WTC11 (cell line): ENCODE measurements at regions not wholly inside any gene's neighbourhood (a gene's known extent, or its start where the extent isn't known, plus 50 kb on each side); places are given as distances from the start of the nearest gene placed in this dataset.
A peak's percentile ranks its signal among the peaks of the same experiment; 100 is the strongest.

Experiments
- ATAC-seq: fragments of 200-7000 bp; cut with Tn5 transposase; 2 replicates; pipeline ENCODE4 v1.10.0; 2021; ENCODE audit warnings: mild to moderate bottlenecking, moderate library complexity
- CTCF ChIA-PET: fragments of 300-600 bp; sonication (Branson Sonifier 250); formaldehyde crosslinking; loops from one replicate; lab custom pipeline; 2021; ENCODE audit warnings: antibody characterized with exemption; lab: Charles Lee
- POLR2A ChIA-PET: fragments of 350-600 bp; sonication (Branson Sonifier 250); formaldehyde crosslinking; loops from one replicate; lab custom pipeline; 2021; ENCODE audit warnings: antibody characterized with exemption; lab: Charles Lee
- DNase-seq: peaks from one replicate; pipeline ENCODE4 v3.0.0; 2021; ENCODE audit warnings: low spot score
- H3K27ac Mint-ChIP-seq: 2 replicates; pipeline ENCODE4 v1.8.0; 2021; ENCODE audit warnings: mixed read lengths
- H3K27me3 Mint-ChIP-seq: 2 replicates; pipeline ENCODE4 v1.8.0; 2021; ENCODE audit warnings: low read depth, mild to moderate bottlenecking, moderate library complexity, mixed read lengths
- H3K36me3 Mint-ChIP-seq: 2 replicates; pipeline ENCODE4 v1.8.0; 2021; ENCODE audit warnings: mixed read lengths
- H3K4me1 Mint-ChIP-seq: 2 replicates; pipeline ENCODE4 v1.8.0; 2022; ENCODE audit warnings: mixed read lengths
- H3K4me3 Mint-ChIP-seq: 2 replicates; pipeline ENCODE4 v1.8.0; 2021; ENCODE audit warnings: mild to moderate bottlenecking, moderate library complexity, mixed read lengths
- H3K9me3 Mint-ChIP-seq: 2 replicates; pipeline ENCODE4 v1.8.0; 2021; ENCODE audit warnings: mixed read lengths
- CREM ChIP-seq: sonication (generic); formaldehyde crosslinking; IDR thresholded peaks from 2 replicates; pipeline ENCODE4 v1.8.1; 2022; ENCODE audit warnings: mild to moderate bottlenecking, missing genetic modification reagents, moderate library complexity
- CTCF ChIP-seq: fragments of 200-600 bp; IDR thresholded peaks from 2 replicates; pipeline ENCODE4 v1.8.0; 2022; ENCODE audit warnings: antibody characterized with exemption
- ELF4 ChIP-seq: sonication (generic); formaldehyde crosslinking; IDR thresholded peaks from 2 replicates; pipeline ENCODE4 v1.8.1; 2022; ENCODE audit warnings: low read depth, mild to moderate bottlenecking, moderate library complexity, missing genetic modification reagents
- FOXP1 ChIP-seq: sonication (generic); formaldehyde crosslinking; IDR thresholded peaks from 2 replicates; pipeline ENCODE4 v1.8.0; 2022; ENCODE audit warnings: missing genetic modification reagents, mild to moderate bottlenecking, moderate library complexity, borderline replicate concordance
- KAT7 ChIP-seq: sonication (generic); formaldehyde crosslinking; IDR thresholded peaks from 2 replicates; pipeline ENCODE4 v1.8.1; 2023; ENCODE audit warnings: missing genetic modification reagents, mild to moderate bottlenecking, borderline replicate concordance
- MXD4 ChIP-seq: fragments of 250-450 bp; sonication (Bioruptor Pico); IDR thresholded peaks from 2 replicates; pipeline ENCODE4 v1.8.0; 2021; ENCODE audit warnings: mild to moderate bottlenecking, moderate library complexity, borderline replicate concordance
- NFYB ChIP-seq: sonication (generic); formaldehyde crosslinking; conservative IDR thresholded peaks from 2 replicates; pipeline ENCODE4 v1.8.0; 2022; ENCODE audit warnings: low read depth, missing genetic modification reagents
- NR1H2 ChIP-seq: sonication (generic); formaldehyde crosslinking; IDR thresholded peaks from 2 replicates; pipeline ENCODE4 v1.9.0; 2021; ENCODE audit warnings: mild to moderate bottlenecking, moderate library complexity, missing genetic modification reagents
- NR2C2 ChIP-seq: sonication (generic); formaldehyde crosslinking; IDR thresholded peaks from 2 replicates; pipeline ENCODE4 v1.8.0; 2022; ENCODE audit warnings: mild to moderate bottlenecking, missing genetic modification reagents
- OVOL2 ChIP-seq: fragments of 250-450 bp; sonication (Bioruptor Pico); IDR thresholded peaks from 2 replicates; pipeline ENCODE4 v1.9.0; 2021; ENCODE audit warnings: mild to moderate bottlenecking, borderline replicate concordance
- RORB ChIP-seq: fragments of 250-450 bp; sonication (Bioruptor Pico); IDR thresholded peaks from 2 replicates; pipeline ENCODE4 v1.9.0; 2021; ENCODE audit warnings: mild to moderate bottlenecking
- TP53 ChIP-seq: sonication (generic); formaldehyde crosslinking; IDR thresholded peaks from 2 replicates; pipeline ENCODE4 v1.8.1; 2023; ENCODE audit warnings: mild to moderate bottlenecking, missing genetic modification reagents
- ZNF219 ChIP-seq: sonication (generic); formaldehyde crosslinking; IDR thresholded peaks from 2 replicates; pipeline ENCODE4 v1.8.0; 2023; ENCODE audit warnings: missing genetic modification reagents, mild to moderate bottlenecking, borderline replicate concordance
- ZNF423 ChIP-seq: fragments of 250-450 bp; sonication (Bioruptor Pico); IDR thresholded peaks from 2 replicates; pipeline ENCODE4 v2.1.2; 2022; ENCODE audit warnings: mild to moderate bottlenecking, moderate library complexity
- ZNF671 ChIP-seq: fragments of 250-450 bp; sonication (Bioruptor Pico); IDR thresholded peaks from 2 replicates; pipeline ENCODE4 v1.8.0; 2021; ENCODE audit warnings: mild to moderate bottlenecking
- TF ChIP-seq, protein P1 (sequence below): sonication (generic); formaldehyde crosslinking; IDR thresholded peaks from 2 replicates; pipeline ENCODE4 v1.8.0; 2023; ENCODE audit warnings: missing genetic modification reagents
- TF ChIP-seq, protein P2 (sequence below): fragments of 250-450 bp; sonication (Bioruptor Pico); IDR thresholded peaks from 2 replicates; pipeline ENCODE4 v1.9.0; 2021; ENCODE audit warnings: mild to moderate bottlenecking, borderline replicate concordance
- TF ChIP-seq, protein P3 (sequence below): fragments of 250-450 bp; sonication (Bioruptor Pico); IDR thresholded peaks from 2 replicates; pipeline ENCODE4 v1.9.0; 2021; ENCODE audit warnings: moderate library complexity, mild to moderate bottlenecking, inconsistent platforms, borderline replicate concordance
- TF ChIP-seq, protein P4 (sequence below): sonication (generic); formaldehyde crosslinking; IDR thresholded peaks from 2 replicates; pipeline ENCODE4 v1.8.1; 2022; ENCODE audit warnings: missing genetic modification reagents, borderline replicate concordance
- TF ChIP-seq, protein P5 (sequence below): sonication (generic); formaldehyde crosslinking; IDR thresholded peaks from 2 replicates; pipeline ENCODE4 v1.8.1; 2022; ENCODE audit warnings: low read depth, mild to moderate bottlenecking, moderate library complexity, missing genetic modification reagents, borderline replicate concordance

- H3K27ac Mint-ChIP-seq = peak overlapping the region; percentile 99
- CTCF ChIA-PET = no interaction called here
- no peak for DNase-seq
- no peaks in the 10 kb centered on the region for H3K27me3 Mint-ChIP-seq
- POLR2A ChIA-PET = no interaction called here
- TF ChIP-seq CTCF (no peak), ZNF219 (CRISPR knock-in tag) (no peak), NR2C2 (CRISPR knock-in tag) (no peak), MXD4 (CRISPR knock-in tag) (no peak), NR1H2 (no peak), NFYB (CRISPR knock-in tag) (no peak), ZNF671 (CRISPR knock-in tag) (no peak), RORB (CRISPR knock-in tag) (no peak), ELF4 (CRISPR knock-in tag) (no peak), OVOL2 (CRISPR knock-in tag) (no peak), TP53 (CRISPR knock-in tag) (no peak), FOXP1 (CRISPR knock-in tag) (no peak), CREM (CRISPR knock-in tag) (no peak), ZNF423 (CRISPR knock-in tag) (no peak), KAT7 (CRISPR knock-in tag) (no peak)
- TF ChIP-seq, protein P1, sequence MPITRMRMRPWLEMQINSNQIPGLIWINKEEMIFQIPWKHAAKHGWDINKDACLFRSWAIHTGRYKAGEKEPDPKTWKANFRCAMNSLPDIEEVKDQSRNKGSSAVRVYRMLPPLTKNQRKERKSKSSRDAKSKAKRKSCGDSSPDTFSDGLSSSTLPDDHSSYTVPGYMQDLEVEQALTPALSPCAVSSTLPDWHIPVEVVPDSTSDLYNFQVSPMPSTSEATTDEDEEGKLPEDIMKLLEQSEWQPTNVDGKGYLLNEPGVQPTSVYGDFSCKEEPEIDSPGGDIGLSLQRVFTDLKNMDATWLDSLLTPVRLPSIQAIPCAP (CRISPR knock-in tag) = no peak
- TF ChIP-seq, protein P2, sequence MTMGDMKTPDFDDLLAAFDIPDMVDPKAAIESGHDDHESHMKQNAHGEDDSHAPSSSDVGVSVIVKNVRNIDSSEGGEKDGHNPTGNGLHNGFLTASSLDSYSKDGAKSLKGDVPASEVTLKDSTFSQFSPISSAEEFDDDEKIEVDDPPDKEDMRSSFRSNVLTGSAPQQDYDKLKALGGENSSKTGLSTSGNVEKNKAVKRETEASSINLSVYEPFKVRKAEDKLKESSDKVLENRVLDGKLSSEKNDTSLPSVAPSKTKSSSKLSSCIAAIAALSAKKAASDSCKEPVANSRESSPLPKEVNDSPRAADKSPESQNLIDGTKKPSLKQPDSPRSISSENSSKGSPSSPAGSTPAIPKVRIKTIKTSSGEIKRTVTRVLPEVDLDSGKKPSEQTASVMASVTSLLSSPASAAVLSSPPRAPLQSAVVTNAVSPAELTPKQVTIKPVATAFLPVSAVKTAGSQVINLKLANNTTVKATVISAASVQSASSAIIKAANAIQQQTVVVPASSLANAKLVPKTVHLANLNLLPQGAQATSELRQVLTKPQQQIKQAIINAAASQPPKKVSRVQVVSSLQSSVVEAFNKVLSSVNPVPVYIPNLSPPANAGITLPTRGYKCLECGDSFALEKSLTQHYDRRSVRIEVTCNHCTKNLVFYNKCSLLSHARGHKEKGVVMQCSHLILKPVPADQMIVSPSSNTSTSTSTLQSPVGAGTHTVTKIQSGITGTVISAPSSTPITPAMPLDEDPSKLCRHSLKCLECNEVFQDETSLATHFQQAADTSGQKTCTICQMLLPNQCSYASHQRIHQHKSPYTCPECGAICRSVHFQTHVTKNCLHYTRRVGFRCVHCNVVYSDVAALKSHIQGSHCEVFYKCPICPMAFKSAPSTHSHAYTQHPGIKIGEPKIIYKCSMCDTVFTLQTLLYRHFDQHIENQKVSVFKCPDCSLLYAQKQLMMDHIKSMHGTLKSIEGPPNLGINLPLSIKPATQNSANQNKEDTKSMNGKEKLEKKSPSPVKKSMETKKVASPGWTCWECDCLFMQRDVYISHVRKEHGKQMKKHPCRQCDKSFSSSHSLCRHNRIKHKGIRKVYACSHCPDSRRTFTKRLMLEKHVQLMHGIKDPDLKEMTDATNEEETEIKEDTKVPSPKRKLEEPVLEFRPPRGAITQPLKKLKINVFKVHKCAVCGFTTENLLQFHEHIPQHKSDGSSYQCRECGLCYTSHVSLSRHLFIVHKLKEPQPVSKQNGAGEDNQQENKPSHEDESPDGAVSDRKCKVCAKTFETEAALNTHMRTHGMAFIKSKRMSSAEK (CRISPR knock-in tag) = no peak
- TF ChIP-seq, protein P3, sequence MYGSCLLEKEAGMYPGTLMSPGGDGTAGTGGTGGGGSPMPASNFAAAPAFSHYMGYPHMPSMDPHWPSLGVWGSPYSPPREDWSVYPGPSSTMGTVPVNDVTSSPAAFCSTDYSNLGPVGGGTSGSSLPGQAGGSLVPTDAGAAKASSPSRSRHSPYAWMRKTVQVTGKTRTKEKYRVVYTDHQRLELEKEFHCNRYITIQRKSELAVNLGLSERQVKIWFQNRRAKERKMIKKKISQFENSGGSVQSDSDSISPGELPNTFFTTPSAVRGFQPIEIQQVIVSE (CRISPR knock-in tag) = no peak
- TF ChIP-seq, protein P4, sequence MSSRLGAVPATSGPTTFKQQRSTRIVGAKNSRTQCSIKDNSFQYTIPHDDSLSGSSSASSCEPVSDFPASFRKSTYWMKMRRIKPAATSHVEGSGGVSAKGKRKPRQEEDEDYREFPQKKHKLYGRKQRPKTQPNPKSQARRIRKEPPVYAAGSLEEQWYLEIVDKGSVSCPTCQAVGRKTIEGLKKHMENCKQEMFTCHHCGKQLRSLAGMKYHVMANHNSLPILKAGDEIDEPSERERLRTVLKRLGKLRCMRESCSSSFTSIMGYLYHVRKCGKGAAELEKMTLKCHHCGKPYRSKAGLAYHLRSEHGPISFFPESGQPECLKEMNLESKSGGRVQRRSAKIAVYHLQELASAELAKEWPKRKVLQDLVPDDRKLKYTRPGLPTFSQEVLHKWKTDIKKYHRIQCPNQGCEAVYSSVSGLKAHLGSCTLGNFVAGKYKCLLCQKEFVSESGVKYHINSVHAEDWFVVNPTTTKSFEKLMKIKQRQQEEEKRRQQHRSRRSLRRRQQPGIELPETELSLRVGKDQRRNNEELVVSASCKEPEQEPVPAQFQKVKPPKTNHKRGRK (CRISPR knock-in tag) = no peak
- TF ChIP-seq, protein P5, sequence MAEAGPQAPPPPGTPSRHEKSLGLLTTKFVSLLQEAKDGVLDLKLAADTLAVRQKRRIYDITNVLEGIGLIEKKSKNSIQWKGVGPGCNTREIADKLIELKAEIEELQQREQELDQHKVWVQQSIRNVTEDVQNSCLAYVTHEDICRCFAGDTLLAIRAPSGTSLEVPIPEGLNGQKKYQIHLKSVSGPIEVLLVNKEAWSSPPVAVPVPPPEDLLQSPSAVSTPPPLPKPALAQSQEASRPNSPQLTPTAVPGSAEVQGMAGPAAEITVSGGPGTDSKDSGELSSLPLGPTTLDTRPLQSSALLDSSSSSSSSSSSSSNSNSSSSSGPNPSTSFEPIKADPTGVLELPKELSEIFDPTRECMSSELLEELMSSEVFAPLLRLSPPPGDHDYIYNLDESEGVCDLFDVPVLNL (CRISPR knock-in tag) = no peak
- TF ChIP-seq, all 79 proteins: peak for 0
- H3K9me3 Mint-ChIP-seq = peaks cover 35% of the 10 kb centered on the region
- ATAC-seq = no peak
- peak overlapping the region; percentile 26; the same call in 1 of the 2 replicates for H3K4me3 Mint-ChIP-seq
- peaks cover 49% of the 10 kb centered on the region for H3K4me1 Mint-ChIP-seq
- H3K36me3 Mint-ChIP-seq = peaks cover 48% of the 10 kb centered on the region
Measured at GRCh38 chr2:83282841-83283240, 1176.2 kb downstream of the SUCLG1 start.
